K562 (cell line): ENCODE measurements at regions not wholly inside any gene's neighbourhood (a gene's known extent, or its start where the extent isn't known, plus 50 kb on each side); places are given as distances from the start of the nearest gene placed in this dataset.

ENCODE experiments used
- BRD4 ChIP-seq: fragments of 200-600 bp; sonication (generic); IDR thresholded peaks from 2 replicates; pipeline ENCODE4 v1.6.1; 2017; ENCODE audit warnings: inconsistent platforms
- FOXK1 ChIP-seq: sonication (generic); formaldehyde crosslinking; IDR thresholded peaks from 2 replicates; pipeline ENCODE4 v1.8.0; 2022; ENCODE audit warnings: missing genetic modification reagents, mild to moderate bottlenecking, borderline replicate concordance
- GTF3C2 ChIP-seq: IDR thresholded peaks from 3 replicates; pipeline ENCODE4 v1.6.1; 2011; ENCODE audit warnings: borderline replicate concordance, mild to moderate bottlenecking, moderate library complexity; ENCODE audit not compliant: insufficient read length; ENCODE audit errors: extremely low read depth
- HDAC3 ChIP-seq: fragments of 450-650 bp; IDR thresholded peaks from 2 replicates; pipeline ENCODE4 v1.6.1; 2018; ENCODE audit warnings: borderline replicate concordance, mild to moderate bottlenecking, moderate library complexity; ENCODE audit not compliant: partially characterized antibody
- MAFG ChIP-seq: fragments of 450-650 bp; conservative IDR thresholded peaks from 2 replicates; pipeline ENCODE4 v1.6.1; 2016; ENCODE audit warnings: missing genetic modification characterization, missing compliant biosample characterization
- NFE2 ChIP-seq: IDR thresholded peaks from 2 replicates; pipeline ENCODE4 v1.6.1; 2014; ENCODE audit warnings: antibody characterized with exemption, low read depth
- SMAD4 ChIP-seq: fragments of 250-450 bp; sonication (Bioruptor Pico); conservative IDR thresholded peaks from 2 replicates; pipeline ENCODE4 v1.8.0; 2021; ENCODE audit warnings: inconsistent platforms, mild to moderate bottlenecking, moderate library complexity
- SRSF9 ChIP-seq: fragments of 200-400 bp; formaldehyde crosslinking; IDR thresholded peaks from 2 replicates; pipeline ENCODE4 v1.6.1; 2017; ENCODE audit warnings: low read depth, low read length, borderline replicate concordance
- ZFP36 ChIP-seq: fragments of 150-350 bp; IDR thresholded peaks from 2 replicates; pipeline ENCODE4 v1.6.1; 2018; ENCODE audit warnings: low read length, low read depth; ENCODE audit not compliant: partially characterized antibody
- ZNF282 ChIP-seq: sonication (generic); formaldehyde crosslinking; IDR thresholded peaks from 2 replicates; pipeline ENCODE4 v1.8.1; 2023; ENCODE audit warnings: missing genetic modification reagents
- TF ChIP-seq, protein P1 (sequence below), 2 experiments: fragments of 450-650 bp; formaldehyde crosslinking in 1 of 2; IDR thresholded peaks; 2 replicates each; pipeline versions ENCODE4 v1.4.0 to v1.6.1; 2014 to 2020; ENCODE audit warnings: mild to moderate bottlenecking in 2 of 2, borderline replicate concordance in 1 of 2, low read depth in 1 of 2
- TF ChIP-seq, protein P2 (sequence below): fragments of 250-450 bp; sonication (Bioruptor Pico); IDR thresholded peaks from 2 replicates; pipeline ENCODE4 v1.8.0; 2021; ENCODE audit warnings: borderline replicate concordance, mild to moderate bottlenecking, moderate library complexity; ENCODE audit not compliant: poor library complexity, severe bottlenecking
- TF ChIP-seq, protein P3 (sequence below), 2 experiments: fragments of 150-350 bp in 1 of 2; IDR thresholded peaks; 2 replicates each; pipeline ENCODE4 v1.6.1; 2012 to 2016; ENCODE audit warnings: low read depth in 2 of 2, low read length in 2 of 2, mild to moderate bottlenecking in 1 of 2, moderate library complexity in 1 of 2

DNA sequence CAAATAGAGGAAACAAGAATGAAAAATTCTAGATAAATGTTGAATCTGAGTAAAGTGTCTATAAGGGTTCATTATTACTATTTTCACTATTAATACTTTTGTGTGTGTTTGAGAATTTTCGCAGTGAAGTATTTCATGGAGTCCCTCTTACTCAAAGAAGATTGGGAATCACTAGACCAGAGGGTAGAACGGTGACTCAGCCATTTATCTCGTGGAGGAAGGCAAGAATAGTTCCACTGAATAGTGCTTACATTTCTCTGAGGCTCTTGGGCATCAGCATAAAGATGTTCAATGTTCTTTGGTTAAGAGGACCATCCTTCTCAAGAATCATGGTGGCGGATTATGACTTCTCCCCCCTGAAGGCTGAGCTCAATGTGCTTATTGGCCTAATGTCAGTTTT lies 376.7 kb upstream of the ARID1B start (continued):
- TF ChIP-seq FOXK1 (CRISPR knock-in tag): no peak
- TF ChIP-seq ZFP36: no peak
- no peak for TF ChIP-seq BRD4
- no peak for TF ChIP-seq SRSF9
- no peak for TF ChIP-seq GTF3C2
- TF ChIP-seq, protein P1, sequence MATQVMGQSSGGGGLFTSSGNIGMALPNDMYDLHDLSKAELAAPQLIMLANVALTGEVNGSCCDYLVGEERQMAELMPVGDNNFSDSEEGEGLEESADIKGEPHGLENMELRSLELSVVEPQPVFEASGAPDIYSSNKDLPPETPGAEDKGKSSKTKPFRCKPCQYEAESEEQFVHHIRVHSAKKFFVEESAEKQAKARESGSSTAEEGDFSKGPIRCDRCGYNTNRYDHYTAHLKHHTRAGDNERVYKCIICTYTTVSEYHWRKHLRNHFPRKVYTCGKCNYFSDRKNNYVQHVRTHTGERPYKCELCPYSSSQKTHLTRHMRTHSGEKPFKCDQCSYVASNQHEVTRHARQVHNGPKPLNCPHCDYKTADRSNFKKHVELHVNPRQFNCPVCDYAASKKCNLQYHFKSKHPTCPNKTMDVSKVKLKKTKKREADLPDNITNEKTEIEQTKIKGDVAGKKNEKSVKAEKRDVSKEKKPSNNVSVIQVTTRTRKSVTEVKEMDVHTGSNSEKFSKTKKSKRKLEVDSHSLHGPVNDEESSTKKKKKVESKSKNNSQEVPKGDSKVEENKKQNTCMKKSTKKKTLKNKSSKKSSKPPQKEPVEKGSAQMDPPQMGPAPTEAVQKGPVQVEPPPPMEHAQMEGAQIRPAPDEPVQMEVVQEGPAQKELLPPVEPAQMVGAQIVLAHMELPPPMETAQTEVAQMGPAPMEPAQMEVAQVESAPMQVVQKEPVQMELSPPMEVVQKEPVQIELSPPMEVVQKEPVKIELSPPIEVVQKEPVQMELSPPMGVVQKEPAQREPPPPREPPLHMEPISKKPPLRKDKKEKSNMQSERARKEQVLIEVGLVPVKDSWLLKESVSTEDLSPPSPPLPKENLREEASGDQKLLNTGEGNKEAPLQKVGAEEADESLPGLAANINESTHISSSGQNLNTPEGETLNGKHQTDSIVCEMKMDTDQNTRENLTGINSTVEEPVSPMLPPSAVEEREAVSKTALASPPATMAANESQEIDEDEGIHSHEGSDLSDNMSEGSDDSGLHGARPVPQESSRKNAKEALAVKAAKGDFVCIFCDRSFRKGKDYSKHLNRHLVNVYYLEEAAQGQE (IDR thresholded peaks at IDR 0.05; ENCODE audit: borderline replicate concordance): no peak
- TF ChIP-seq, protein P1 (CRISPR knock-in tag; IDR thresholded peaks at IDR 0.05; ENCODE audit: low read depth): no peak
- peak; percentile 52 for TF ChIP-seq MAFG (tag)
- TF ChIP-seq, protein P2, sequence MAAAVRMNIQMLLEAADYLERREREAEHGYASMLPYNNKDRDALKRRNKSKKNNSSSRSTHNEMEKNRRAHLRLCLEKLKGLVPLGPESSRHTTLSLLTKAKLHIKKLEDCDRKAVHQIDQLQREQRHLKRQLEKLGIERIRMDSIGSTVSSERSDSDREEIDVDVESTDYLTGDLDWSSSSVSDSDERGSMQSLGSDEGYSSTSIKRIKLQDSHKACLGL: no peak
- no peak for TF ChIP-seq ZNF282
- TF ChIP-seq HDAC3: no peak
- TF ChIP-seq, protein P3, sequence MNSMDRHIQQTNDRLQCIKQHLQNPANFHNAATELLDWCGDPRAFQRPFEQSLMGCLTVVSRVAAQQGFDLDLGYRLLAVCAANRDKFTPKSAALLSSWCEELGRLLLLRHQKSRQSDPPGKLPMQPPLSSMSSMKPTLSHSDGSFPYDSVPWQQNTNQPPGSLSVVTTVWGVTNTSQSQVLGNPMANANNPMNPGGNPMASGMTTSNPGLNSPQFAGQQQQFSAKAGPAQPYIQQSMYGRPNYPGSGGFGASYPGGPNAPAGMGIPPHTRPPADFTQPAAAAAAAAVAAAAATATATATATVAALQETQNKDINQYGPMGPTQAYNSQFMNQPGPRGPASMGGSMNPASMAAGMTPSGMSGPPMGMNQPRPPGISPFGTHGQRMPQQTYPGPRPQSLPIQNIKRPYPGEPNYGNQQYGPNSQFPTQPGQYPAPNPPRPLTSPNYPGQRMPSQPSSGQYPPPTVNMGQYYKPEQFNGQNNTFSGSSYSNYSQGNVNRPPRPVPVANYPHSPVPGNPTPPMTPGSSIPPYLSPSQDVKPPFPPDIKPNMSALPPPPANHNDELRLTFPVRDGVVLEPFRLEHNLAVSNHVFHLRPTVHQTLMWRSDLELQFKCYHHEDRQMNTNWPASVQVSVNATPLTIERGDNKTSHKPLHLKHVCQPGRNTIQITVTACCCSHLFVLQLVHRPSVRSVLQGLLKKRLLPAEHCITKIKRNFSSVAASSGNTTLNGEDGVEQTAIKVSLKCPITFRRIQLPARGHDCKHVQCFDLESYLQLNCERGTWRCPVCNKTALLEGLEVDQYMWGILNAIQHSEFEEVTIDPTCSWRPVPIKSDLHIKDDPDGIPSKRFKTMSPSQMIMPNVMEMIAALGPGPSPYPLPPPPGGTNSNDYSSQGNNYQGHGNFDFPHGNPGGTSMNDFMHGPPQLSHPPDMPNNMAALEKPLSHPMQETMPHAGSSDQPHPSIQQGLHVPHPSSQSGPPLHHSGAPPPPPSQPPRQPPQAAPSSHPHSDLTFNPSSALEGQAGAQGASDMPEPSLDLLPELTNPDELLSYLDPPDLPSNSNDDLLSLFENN (IDR thresholded peaks at IDR 0.05; ENCODE audit: low read depth in 2 of 2, low read length in 2 of 2): no peak
- no peak for TF ChIP-seq SMAD4
- TF ChIP-seq NFE2: peak; percentile 54
